ENCODE measurements at regions not wholly inside any gene's neighbourhood (a gene's known extent, or its start where the extent isn't known, plus 50 kb on each side); places are given as distances from the start of the nearest gene placed in this dataset.

- no peak for DNase-seq
Measured at GRCh38 chr6:95511404-95511803, 65.9 kb upstream of the MANEA start.

DNA sequence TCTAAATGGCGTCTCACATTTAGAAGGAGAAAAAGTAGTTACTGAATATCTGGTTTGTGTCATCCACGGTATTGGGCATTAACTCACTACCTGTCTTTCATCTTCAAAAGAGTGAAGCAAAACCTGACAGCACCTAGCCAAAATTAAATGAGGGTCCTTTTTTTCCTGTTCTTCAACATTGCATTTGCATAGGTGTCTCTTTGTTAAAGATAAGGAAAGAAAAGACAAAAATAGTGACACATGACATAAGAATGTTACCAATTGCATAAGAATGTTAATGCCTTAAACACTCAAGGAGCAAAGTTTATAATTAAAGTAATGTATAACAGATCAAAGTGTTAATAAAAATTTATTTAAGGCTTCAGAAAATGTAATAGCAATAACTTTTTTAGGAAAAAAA is 61.4 kb upstream of the MANEA start:
- no peak for DNase-seq

- DNase-seq: no peak
Measured at GRCh38 chr6:95517004-95517403, 60.3 kb upstream of the MANEA start.

DNA sequence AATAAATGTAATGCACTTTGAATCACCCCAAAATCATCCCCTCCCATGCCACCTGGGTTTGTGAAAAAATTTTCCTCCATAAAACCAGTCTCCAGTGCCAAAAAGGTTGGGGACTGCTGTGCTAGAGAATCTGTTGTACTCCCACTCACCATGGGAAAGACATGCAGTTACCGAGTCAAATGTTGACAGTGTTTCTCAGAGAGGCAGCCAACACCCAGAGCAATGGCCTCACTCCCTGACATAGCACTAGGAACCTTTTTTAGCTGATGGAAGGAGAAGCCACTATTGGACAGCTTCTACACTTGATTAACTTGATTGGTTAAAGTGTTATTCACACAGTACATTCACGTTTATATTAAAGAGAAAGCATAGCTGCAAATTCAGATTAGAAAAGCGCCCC is 59.8 kb upstream of the MANEA start:
- no peak for DNase-seq

GRCh38 chr6:95518630-95519227 is 58.6 kb upstream of the MANEA start:
- no peak for DNase-seq

DNA sequence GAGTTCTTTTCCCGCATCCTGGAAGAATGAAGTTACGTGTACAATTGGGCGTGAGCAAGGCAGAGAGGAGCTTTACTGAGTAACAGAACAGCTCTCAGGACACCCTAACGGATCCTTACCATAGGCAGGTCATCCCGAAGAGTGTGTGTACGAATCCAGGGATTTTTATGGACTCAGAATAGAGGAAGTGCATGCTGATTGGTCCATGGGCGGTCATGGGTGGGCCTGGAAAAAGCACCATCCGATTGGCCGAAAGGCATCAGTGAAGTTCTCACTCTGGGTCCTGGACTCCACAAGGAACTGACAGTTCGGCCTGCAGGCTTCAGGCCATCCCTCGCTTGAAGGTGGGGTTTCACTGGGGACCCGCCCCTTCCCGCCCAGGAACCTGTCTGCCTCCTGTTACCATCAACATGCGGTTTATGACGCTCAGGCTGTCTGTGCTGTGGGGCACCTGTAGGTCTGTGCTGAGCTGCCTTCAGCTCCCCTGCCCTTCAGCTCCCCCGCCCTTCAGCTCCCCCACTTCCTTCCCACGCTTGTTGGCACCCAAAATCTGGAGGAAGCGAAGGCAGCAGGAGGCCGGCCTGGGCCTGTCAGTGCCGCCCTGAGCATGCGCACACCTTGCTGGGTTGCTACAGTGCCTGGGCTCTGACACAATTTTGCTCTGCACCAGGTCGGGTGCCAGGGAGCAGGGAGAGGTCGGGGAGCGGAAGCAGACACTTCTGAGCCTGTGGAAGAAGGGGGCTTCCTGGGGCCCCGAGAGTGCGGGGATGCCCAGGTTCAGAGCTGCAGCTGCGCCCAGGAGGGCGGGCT is 57.9 kb upstream of the MANEA start:
- DNase-seq: no peak

- DNase-seq: no peak
Measured at GRCh38 chr6:95521181-95521580, 56.2 kb upstream of the MANEA start.

Measured in NCI-H187 treated with DMSO at 0.1 percent for 48 hours (cell line).